ENCODE measurements at regions not wholly inside any gene's neighbourhood (a gene's known extent, or its start where the extent isn't known, plus 50 kb on each side); places are given as distances from the start of the nearest gene placed in this dataset.

DNA sequence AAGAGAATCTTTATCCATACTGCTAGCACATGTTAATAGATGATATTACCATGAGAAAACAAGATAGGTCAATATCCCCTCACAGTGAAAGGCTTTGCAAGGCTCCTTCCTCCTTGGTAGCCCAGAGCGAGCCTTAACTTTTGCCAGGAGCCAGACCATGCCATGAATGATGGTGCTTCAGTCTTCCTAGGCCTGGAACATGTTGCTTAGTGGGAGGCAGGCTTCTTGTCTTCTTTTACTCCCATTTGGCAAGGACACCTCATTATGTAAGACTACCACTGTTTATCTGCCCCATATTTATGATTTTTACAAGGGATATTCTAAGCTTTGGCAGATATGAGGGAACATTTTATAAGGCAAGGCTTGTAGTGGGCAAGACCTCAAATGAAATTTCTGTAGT lies 90.8 kb downstream of the GJA1 start:
- TF ChIP-seq SPI1 (IDR thresholded peaks at IDR 0.05; ENCODE audit: low read depth, low read length), result no peak
- no peak for TF ChIP-seq POLR2A (IDR thresholded peaks at IDR 0.05; ENCODE audit: low read depth, low read length)
- TF ChIP-seq POLR2AphosphoS5 (IDR thresholded peaks at IDR 0.05; ENCODE audit: low read depth, low read length), result no peak
- TF ChIP-seq TAF1 (IDR thresholded peaks at IDR 0.05; ENCODE audit: low read depth, low read length), result no peak
- no peak for TF ChIP-seq PAX5 (IDR thresholded peaks at IDR 0.05; ENCODE audit: insufficient read depth, low read length, severe bottlenecking)
